ENCODE measurements at regions not wholly inside any gene's neighbourhood (a gene's known extent, or its start where the extent isn't known, plus 50 kb on each side); places are given as distances from the start of the nearest gene placed in this dataset.
A peak's percentile ranks its signal among the peaks of the same experiment; 100 is the strongest.

GRCh38 chr21:27840262-27840661 is 873.4 kb upstream of the ADAMTS5 start:
- TF ChIP-seq CTCF (IDR thresholded peaks at IDR 0.05; ENCODE audit: low read length, missing control alignments): no peak
- no peak for DNase-seq (ENCODE audit: low read depth)
- no peak overlapping the region for H3K4me3 ChIP-seq (replicated peaks; ENCODE audit: low read depth, low read length)

- no peak for TF ChIP-seq CTCF (IDR thresholded peaks at IDR 0.05; ENCODE audit: low read length, missing control alignments)
- no peak for DNase-seq (ENCODE audit: low read depth)
- H3K4me3 ChIP-seq (replicated peaks; ENCODE audit: low read depth, low read length): no peak overlapping the region
These were observed 872.7 kb upstream of the ADAMTS5 start for GRCh38 chr21:27839512-27840115.

- DNase-seq (ENCODE audit: low read depth): no peak
- no peak for TF ChIP-seq CTCF (IDR thresholded peaks at IDR 0.05; ENCODE audit: low read length, missing control alignments)
- H3K4me3 ChIP-seq (replicated peaks; ENCODE audit: low read depth, low read length): no peak overlapping the region
These were observed 871.7 kb upstream of the ADAMTS5 start for GRCh38 chr21:27838573-27838972.

- DNase-seq (ENCODE audit: low read depth): no peak
- H3K4me3 ChIP-seq (replicated peaks; ENCODE audit: low read depth, low read length): no peak overlapping the region
- no peak for TF ChIP-seq CTCF (IDR thresholded peaks at IDR 0.05; ENCODE audit: low read length, missing control alignments)
These were observed 871.0 kb upstream of the ADAMTS5 start for GRCh38 chr21:27837936-27838335.

GRCh38 chr21:27833298-27833697 is 866.4 kb upstream of the ADAMTS5 start:
- no peak overlapping the region for H3K4me3 ChIP-seq (replicated peaks; ENCODE audit: low read depth, low read length)
- DNase-seq (ENCODE audit: low read depth): no peak
- TF ChIP-seq CTCF (IDR thresholded peaks at IDR 0.05; ENCODE audit: low read length, missing control alignments): no peak

- peak; percentile 16 for DNase-seq (ENCODE audit: low read depth)
These were observed 865.1 kb upstream of the ADAMTS5 start for GRCh38 chr21:27831816-27832569.

More at GRCh38 chr21:27831816-27832569, 865.1 kb upstream of the ADAMTS5 start:
- TF ChIP-seq CTCF (IDR thresholded peaks at IDR 0.05; ENCODE audit: low read length, missing control alignments): no peak
- H3K4me3 ChIP-seq (replicated peaks; ENCODE audit: low read depth, low read length): no peak overlapping the region
